ENCODE measurements at regions not wholly inside any gene's neighbourhood (a gene's known extent, or its start where the extent isn't known, plus 50 kb on each side); places are given as distances from the start of the nearest gene placed in this dataset.
"Not testable (repeated sequence)": the region's sequence is repeated elsewhere in the genome, so short reads cannot be mapped to it uniquely, and the experiment has no call there.

DNA sequence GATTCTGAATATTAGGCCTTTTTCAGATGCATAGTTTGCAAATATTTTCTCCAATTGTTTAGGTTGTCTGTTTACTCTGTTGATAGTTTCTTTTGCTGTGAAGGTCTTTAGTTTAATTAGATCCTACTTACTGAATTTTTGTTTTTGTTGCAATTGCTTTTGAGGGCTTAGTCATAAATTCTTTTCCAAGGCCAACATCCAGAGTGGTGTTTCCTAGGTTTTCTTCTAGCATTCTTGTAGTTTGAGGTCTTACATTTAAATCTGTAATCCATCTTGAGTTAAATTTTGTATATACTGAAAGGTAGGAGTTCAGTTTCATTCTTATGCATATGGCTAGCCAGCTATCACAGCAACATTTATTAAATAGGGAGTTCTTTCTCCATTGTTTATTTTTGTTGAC lies 404.8 kb downstream of the LNPK start:
- TF ChIP-seq ZFX (IDR thresholded peaks at IDR 0.05) = no peak
- TF ChIP-seq, protein P1, sequence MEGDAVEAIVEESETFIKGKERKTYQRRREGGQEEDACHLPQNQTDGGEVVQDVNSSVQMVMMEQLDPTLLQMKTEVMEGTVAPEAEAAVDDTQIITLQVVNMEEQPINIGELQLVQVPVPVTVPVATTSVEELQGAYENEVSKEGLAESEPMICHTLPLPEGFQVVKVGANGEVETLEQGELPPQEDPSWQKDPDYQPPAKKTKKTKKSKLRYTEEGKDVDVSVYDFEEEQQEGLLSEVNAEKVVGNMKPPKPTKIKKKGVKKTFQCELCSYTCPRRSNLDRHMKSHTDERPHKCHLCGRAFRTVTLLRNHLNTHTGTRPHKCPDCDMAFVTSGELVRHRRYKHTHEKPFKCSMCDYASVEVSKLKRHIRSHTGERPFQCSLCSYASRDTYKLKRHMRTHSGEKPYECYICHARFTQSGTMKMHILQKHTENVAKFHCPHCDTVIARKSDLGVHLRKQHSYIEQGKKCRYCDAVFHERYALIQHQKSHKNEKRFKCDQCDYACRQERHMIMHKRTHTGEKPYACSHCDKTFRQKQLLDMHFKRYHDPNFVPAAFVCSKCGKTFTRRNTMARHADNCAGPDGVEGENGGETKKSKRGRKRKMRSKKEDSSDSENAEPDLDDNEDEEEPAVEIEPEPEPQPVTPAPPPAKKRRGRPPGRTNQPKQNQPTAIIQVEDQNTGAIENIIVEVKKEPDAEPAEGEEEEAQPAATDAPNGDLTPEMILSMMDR (conservative IDR thresholded peaks at IDR 0.05) = no peak
- H3K27ac ChIP-seq = no peak overlapping the region

DNA sequence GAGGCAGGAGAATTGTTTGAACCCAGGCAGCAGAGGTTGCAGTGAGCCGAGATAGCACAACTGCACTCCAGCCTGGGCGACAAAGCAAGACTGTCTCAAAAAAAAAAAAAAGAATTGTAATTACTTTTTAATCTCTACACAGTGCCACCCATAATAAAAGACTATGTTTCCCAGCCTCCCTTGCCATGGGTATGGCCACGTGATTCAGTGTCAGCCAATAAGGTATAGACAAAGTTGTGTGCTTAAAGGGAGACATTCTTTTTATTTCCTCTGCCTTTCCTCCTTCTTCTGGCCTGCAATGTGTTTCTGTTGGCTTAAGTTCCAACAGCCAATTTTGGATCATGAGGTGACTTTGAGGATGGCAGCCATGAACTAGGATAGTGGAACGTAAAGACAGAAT lies 406.9 kb downstream of the LNPK start:
- no peak for TF ChIP-seq ZFX (IDR thresholded peaks at IDR 0.05)
- TF ChIP-seq, protein P1 (conservative IDR thresholded peaks at IDR 0.05) = no peak
- no peak overlapping the region for H3K27ac ChIP-seq

DNA sequence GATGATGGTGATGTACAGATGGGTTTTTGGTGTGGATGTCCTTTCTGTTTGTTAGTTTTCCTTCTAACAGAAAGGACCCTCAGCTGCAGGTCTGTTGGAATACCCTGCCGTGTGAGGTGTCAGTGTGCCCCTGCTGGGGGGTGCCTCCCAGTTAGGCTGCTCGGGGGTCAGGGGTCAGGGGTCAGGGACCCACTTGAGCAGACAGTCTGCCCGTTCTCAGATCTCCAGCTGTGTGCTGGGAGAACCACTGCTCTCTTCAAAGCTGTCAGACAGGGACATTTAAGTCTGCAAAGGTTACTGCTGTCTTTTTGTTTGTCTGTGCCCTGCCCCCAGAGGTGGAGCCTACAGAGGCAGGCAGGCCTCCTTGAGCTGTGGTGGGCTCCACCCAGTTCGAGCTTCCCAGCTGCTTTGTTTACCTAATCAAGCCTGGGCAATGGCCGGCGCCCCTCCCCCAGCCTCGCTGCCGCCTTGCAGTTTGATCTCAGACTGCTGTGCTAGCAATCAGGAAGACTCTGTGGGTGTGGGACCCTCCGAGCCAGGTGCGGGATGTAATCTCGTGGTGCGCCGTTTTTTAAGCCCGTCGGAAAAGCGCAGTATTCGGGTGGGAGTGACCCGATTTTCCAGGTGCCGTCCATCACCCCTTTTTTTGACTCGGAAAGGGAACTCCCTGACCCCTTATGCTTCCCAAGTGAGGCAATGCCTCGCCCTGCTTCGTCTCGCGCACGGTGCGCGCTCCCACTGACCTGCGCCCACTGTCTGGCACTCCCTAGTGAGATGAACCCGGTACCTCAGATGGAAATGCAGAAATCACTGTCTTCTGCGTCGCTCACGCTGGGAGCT lies 408.2 kb downstream of the LNPK start:
- H3K27ac ChIP-seq = not testable (repeated sequence)

DNA sequence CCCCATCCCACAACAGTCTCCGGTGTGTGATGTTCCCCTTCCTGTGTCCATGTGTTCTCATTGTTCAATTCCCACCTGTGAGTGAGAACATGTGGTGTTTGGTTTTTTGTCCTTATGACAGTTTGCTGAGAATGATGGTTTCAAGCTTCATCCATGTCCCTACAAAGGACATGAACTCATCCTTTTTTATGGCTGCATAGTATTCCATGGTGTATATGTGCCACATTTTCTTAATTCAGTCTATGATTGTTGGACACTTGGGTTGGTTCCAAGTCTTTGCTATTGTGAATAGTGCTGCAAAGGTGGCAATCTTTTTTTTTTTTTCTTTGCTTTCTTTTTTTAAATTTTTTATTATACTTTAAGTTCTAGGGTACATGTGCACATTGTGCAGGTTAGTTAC lies 406.7 kb upstream of the ATP5MC3 start:
- H3K27ac ChIP-seq = not testable (repeated sequence)

DNA sequence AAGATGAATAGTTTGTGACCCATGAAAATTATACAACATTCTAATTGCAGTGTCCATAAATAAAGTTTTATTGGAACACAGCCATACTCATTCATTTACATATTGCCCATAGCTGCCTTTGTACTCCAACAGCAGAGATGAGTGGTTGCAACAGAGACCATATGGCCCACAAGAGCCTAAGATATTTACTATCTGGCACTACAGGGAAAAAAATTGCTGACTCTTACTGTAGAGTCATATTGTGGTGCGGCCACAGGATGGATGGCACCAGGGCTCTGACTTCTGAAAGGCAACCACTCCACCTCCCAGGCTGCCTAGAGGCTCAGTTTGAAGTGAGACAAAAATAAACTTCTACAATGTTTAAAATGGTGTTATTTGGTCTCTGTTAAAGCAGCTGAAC lies 404.0 kb upstream of the ATP5MC3 start:
- no peak overlapping the region for H3K27ac ChIP-seq
- no peak for TF ChIP-seq ZFX (IDR thresholded peaks at IDR 0.05)
- TF ChIP-seq, protein P1 (conservative IDR thresholded peaks at IDR 0.05) = no peak

DNA sequence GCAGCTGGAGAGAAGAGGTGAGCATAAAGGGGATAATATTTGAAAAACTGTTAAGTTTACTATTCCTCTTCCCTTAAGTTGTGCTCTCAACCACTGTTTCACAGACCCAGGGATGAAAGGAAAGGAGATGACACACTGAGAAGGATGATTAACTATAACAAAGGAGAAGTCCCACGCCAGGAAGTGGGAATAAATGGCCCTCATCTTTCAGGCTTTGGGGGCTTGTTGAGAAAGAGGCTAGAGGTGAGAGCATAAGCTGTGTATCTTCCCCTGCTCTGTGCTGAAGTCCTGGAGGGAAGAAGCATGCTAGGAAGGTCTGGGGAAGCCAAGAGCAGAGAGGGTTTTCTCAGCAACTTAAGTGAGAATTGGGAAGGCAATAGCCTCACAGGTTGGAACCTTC lies 399.1 kb upstream of the ATP5MC3 start:
- H3K27ac ChIP-seq = no peak overlapping the region
- TF ChIP-seq, protein P1 (conservative IDR thresholded peaks at IDR 0.05) = no peak
- TF ChIP-seq ZFX (IDR thresholded peaks at IDR 0.05) = no peak

DNA sequence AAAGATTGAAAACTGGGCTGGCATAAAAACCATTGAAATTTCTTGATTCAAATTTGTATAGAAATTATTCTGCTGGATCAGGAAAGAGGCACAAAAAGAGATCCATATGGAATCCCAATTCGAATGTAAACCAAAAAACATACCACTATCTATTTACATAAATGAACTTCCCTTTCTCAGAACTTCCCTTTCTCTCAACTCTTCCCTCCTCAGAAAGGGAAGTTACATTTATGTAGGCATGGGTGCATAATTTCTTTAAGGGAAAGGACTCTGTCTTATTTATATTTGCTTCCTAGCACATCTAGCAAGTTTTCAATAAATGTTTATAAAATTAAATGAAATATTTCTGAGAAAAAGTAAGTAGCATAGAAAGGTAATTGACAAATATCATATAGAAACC lies 398.1 kb upstream of the ATP5MC3 start:
- no peak for TF ChIP-seq ZFX (IDR thresholded peaks at IDR 0.05)
- TF ChIP-seq, protein P1 (conservative IDR thresholded peaks at IDR 0.05) = no peak
- H3K27ac ChIP-seq = no peak overlapping the region

DNA sequence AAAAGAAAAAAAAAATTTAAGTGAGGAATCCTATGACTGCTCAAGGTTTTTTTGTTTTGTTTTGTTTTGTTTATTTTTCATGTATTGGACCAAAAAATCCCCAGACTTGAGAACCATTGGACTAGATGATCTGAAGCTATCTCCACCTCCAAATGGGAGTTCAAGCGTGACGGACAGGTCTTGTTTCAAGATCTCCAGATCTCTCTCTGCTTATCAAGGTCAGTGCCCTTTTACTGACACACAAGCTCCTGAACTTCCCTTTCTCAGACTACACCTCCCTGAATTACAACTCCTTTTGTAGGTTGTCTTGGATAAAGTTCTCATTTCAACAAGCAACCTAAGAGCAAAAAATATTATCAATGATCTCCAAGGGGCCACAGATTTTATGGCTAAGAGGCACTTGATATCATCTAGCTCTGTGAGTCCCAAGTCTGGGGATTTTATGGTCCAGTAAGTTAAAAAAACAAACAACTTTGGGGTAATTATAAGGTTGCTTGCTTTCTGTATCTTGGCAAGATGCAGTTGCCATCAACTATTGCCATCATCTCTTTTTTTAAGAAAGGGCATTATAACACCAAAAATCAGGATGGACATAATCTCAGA lies 396.0 kb upstream of the ATP5MC3 start:
- TF ChIP-seq, protein P1 (conservative IDR thresholded peaks at IDR 0.05) = no peak
- TF ChIP-seq ZFX (IDR thresholded peaks at IDR 0.05) = no peak
- H3K27ac ChIP-seq = no peak overlapping the region

All from C4-2B (cell line).